HL-60 (cell line): ENCODE measurements at regions not wholly inside any gene's neighbourhood (a gene's known extent, or its start where the extent isn't known, plus 50 kb on each side); places are given as distances from the start of the nearest gene placed in this dataset.

ENCODE experiments used
- GABPA ChIP-seq: IDR thresholded peaks from 2 replicates; pipeline ENCODE4 v1.6.1; 2012; ENCODE audit warnings: low read depth
- POLR2AphosphoS5 ChIP-seq: IDR thresholded peaks from 2 replicates; pipeline ENCODE4 v1.6.1; 2012; ENCODE audit warnings: low read depth
- SPI1 ChIP-seq: IDR thresholded peaks from 2 replicates; pipeline ENCODE4 v1.6.1; 2012; ENCODE audit warnings: low read depth, mild to moderate bottlenecking, borderline replicate concordance
- TF ChIP-seq, protein P1 (sequence below): IDR thresholded peaks from 2 replicates; pipeline ENCODE4 v1.6.1; 2012; ENCODE audit warnings: low read depth; ENCODE audit not compliant: insufficient replicate concordance
- TF ChIP-seq, protein P2 (sequence below): IDR thresholded peaks from one replicate; pipeline ENCODE4 v1.5.1; 2011; ENCODE audit warnings: low read length, control low read depth, inconsistent platforms; ENCODE audit not compliant: insufficient read depth

DNA sequence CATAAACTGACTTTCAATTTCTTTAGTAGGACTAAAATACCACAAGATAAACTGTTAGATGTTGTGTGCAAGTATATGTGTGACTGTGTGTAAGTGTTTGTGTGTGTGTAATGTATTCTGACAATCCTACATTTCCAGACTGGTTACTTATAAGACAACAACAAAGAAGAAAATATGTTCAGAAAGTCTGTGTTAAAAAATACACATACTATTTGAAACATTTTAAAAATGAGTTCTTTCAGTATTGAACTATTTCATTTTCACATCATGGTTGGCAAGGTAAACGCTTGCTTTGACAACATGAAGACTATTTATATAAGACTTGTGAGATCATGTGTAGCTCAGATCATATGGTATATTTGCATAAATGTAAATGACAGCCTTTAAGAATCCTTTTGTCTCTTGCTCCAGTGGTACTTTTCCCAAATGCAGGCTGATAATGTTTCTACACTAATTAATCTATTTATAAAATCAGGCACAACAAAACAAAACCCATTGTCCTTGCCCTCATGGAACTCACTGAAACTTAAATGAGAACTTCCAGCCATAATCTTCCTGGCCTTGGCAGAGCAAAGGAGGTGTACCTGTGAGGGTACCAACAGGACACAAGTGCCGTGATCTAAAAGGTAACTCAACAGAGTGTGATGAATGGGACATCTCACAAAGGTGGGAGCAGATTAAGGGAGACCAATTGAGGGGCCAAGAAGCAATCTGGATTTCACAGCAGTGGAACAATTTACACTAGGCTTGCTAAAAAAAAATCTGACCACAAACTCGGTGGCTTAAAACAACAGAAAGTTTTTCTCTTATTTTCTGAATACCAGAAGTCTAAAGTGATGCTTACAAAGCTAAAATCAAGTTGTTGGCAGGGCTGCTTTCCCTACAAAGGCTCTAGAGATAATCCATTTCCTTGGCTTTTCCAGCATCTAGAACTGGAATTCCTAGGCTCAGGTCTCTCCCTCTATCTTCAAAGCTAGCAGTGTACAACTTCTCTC, 349.0 kb downstream of the TBC1D4 start:
- TF ChIP-seq, protein P1, sequence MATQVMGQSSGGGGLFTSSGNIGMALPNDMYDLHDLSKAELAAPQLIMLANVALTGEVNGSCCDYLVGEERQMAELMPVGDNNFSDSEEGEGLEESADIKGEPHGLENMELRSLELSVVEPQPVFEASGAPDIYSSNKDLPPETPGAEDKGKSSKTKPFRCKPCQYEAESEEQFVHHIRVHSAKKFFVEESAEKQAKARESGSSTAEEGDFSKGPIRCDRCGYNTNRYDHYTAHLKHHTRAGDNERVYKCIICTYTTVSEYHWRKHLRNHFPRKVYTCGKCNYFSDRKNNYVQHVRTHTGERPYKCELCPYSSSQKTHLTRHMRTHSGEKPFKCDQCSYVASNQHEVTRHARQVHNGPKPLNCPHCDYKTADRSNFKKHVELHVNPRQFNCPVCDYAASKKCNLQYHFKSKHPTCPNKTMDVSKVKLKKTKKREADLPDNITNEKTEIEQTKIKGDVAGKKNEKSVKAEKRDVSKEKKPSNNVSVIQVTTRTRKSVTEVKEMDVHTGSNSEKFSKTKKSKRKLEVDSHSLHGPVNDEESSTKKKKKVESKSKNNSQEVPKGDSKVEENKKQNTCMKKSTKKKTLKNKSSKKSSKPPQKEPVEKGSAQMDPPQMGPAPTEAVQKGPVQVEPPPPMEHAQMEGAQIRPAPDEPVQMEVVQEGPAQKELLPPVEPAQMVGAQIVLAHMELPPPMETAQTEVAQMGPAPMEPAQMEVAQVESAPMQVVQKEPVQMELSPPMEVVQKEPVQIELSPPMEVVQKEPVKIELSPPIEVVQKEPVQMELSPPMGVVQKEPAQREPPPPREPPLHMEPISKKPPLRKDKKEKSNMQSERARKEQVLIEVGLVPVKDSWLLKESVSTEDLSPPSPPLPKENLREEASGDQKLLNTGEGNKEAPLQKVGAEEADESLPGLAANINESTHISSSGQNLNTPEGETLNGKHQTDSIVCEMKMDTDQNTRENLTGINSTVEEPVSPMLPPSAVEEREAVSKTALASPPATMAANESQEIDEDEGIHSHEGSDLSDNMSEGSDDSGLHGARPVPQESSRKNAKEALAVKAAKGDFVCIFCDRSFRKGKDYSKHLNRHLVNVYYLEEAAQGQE = no peak
- TF ChIP-seq, protein P2, sequence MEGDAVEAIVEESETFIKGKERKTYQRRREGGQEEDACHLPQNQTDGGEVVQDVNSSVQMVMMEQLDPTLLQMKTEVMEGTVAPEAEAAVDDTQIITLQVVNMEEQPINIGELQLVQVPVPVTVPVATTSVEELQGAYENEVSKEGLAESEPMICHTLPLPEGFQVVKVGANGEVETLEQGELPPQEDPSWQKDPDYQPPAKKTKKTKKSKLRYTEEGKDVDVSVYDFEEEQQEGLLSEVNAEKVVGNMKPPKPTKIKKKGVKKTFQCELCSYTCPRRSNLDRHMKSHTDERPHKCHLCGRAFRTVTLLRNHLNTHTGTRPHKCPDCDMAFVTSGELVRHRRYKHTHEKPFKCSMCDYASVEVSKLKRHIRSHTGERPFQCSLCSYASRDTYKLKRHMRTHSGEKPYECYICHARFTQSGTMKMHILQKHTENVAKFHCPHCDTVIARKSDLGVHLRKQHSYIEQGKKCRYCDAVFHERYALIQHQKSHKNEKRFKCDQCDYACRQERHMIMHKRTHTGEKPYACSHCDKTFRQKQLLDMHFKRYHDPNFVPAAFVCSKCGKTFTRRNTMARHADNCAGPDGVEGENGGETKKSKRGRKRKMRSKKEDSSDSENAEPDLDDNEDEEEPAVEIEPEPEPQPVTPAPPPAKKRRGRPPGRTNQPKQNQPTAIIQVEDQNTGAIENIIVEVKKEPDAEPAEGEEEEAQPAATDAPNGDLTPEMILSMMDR = no peak
- no peak for TF ChIP-seq POLR2AphosphoS5
- no peak for TF ChIP-seq SPI1
- TF ChIP-seq GABPA = no peak
